ENCODE measurements at regions not wholly inside any gene's neighbourhood (a gene's known extent, or its start where the extent isn't known, plus 50 kb on each side); places are given as distances from the start of the nearest gene placed in this dataset.

GRCh38 chr9:93864840-93865239 lies 90.3 kb downstream of the BARX1 start:
- DNase-seq (ENCODE audit: low read depth) = no peak
- H3K4me3 ChIP-seq (ENCODE audit: low read depth, low read length) = no peak overlapping the region
- TF ChIP-seq CTCF (IDR thresholded peaks at IDR 0.05; ENCODE audit: insufficient read depth, low read depth, low read length, missing control alignments) = no peak

GRCh38 chr9:93864032-93864431 lies 91.1 kb downstream of the BARX1 start:
- TF ChIP-seq CTCF (IDR thresholded peaks at IDR 0.05; ENCODE audit: insufficient read depth, low read depth, low read length, missing control alignments) = no peak
- DNase-seq (ENCODE audit: low read depth) = no peak
- no peak overlapping the region for H3K4me3 ChIP-seq (ENCODE audit: low read depth, low read length)

- no peak for TF ChIP-seq CTCF (IDR thresholded peaks at IDR 0.05; ENCODE audit: insufficient read depth, low read depth, low read length, missing control alignments)
- no peak for DNase-seq (ENCODE audit: low read depth)
- no peak overlapping the region for H3K4me3 ChIP-seq (ENCODE audit: low read depth, low read length)
These were observed 92.1 kb downstream of the BARX1 start for GRCh38 chr9:93862877-93863545.

GRCh38 chr9:93861736-93862358 lies 93.3 kb downstream of the BARX1 start:
- H3K4me3 ChIP-seq (ENCODE audit: low read depth, low read length) = no peak overlapping the region
- no peak for TF ChIP-seq CTCF (IDR thresholded peaks at IDR 0.05; ENCODE audit: insufficient read depth, low read depth, low read length, missing control alignments)
- DNase-seq (ENCODE audit: low read depth) = no peak

- no peak for DNase-seq (ENCODE audit: low read depth)
- H3K4me3 ChIP-seq (ENCODE audit: low read depth, low read length) = no peak overlapping the region
- no peak for TF ChIP-seq CTCF (IDR thresholded peaks at IDR 0.05; ENCODE audit: insufficient read depth, low read depth, low read length, missing control alignments)
These were observed 94.2 kb downstream of the BARX1 start for GRCh38 chr9:93860694-93861658.

GRCh38 chr9:93859431-93860215 lies 95.5 kb downstream of the BARX1 start:
- DNase-seq (ENCODE audit: low read depth) = no peak
- no peak overlapping the region for H3K4me3 ChIP-seq (ENCODE audit: low read depth, low read length)
- TF ChIP-seq CTCF (IDR thresholded peaks at IDR 0.05; ENCODE audit: insufficient read depth, low read depth, low read length, missing control alignments) = no peak

All from GM12865 (cell line).